H1 (cell line): ENCODE measurements at regions not wholly inside any gene's neighbourhood (a gene's known extent, or its start where the extent isn't known, plus 50 kb on each side); places are given as distances from the start of the nearest gene placed in this dataset.

Experiments used
- CEBPB ChIP-seq: IDR thresholded peaks from 2 replicates; pipeline ENCODE4 v1.6.1; 2012; ENCODE audit warnings: low read depth, low read length
- CTCF ChIP-seq, 3 experiments: IDR thresholded peaks; 1 replicate in 2 of 3; 2 replicates in 1 of 3; pipeline versions ENCODE4 v1.5.1 to v1.6.1; 2011; ENCODE audit warnings: low read length in 3 of 3, mild to moderate bottlenecking in 3 of 3, inconsistent platforms in 2 of 3, low read depth in 1 of 3, moderate library complexity in 1 of 3; ENCODE audit not compliant: insufficient read depth in 1 of 3; ENCODE audit errors: control extremely low read depth in 1 of 3
- EGR1 ChIP-seq: IDR thresholded peaks from 2 replicates; pipeline ENCODE4 v1.6.1; 2011; ENCODE audit warnings: low read depth, low read length, borderline replicate concordance
- EZH2 ChIP-seq: fragments of 200-600 bp; sonication (generic); IDR thresholded peaks from 2 replicates; pipeline ENCODE4 v1.7.1; 2012; ENCODE audit warnings: low read depth, mild to moderate bottlenecking, moderate library complexity, low read length, inconsistent platforms; ENCODE audit not compliant: severe bottlenecking
- KDM1A ChIP-seq: fragments of 200-600, 300-600 bp; sonication (generic); IDR thresholded peaks from 2 replicates; pipeline ENCODE4 v1.7.1; 2016; ENCODE audit warnings: mild to moderate bottlenecking, low read length, borderline replicate concordance
- NRF1 ChIP-seq: IDR thresholded peaks from 2 replicates; pipeline ENCODE4 v1.6.1; 2011; ENCODE audit warnings: mild to moderate bottlenecking, low read depth, low read length, improper control_type of control experiment
- POLR2A ChIP-seq, 2 experiments: IDR thresholded peaks; 1 replicate in 1 of 2; 2 replicates in 1 of 2; pipeline ENCODE4 v1.6.1; 2011; ENCODE audit warnings: low read depth in 2 of 2, low read length in 2 of 2, mild to moderate bottlenecking in 2 of 2; ENCODE audit errors: control extremely low read depth in 1 of 2
- POLR2AphosphoS5 ChIP-seq: IDR thresholded peaks from 2 replicates; pipeline ENCODE4 v1.6.1; 2011; ENCODE audit warnings: low read depth, low read length
- POU5F1 ChIP-seq: IDR thresholded peaks from 2 replicates; pipeline ENCODE4 v1.6.1; 2011; ENCODE audit warnings: low read depth, mild to moderate bottlenecking, low read length, moderate library complexity
- RAD21 ChIP-seq, 2 experiments: IDR thresholded peaks in 1 of 2; conservative IDR thresholded peaks in 1 of 2; 2 replicates each; pipeline ENCODE4 v1.6.1; 2011; ENCODE audit warnings: low read depth in 2 of 2, low read length in 2 of 2, improper control_type of control experiment in 1 of 2, inconsistent platforms in 1 of 2, mild to moderate bottlenecking in 1 of 2, moderate library complexity in 1 of 2
- SIN3A ChIP-seq, 2 experiments: IDR thresholded peaks in 1 of 2; conservative IDR thresholded peaks in 1 of 2; 2 replicates each; pipeline ENCODE4 v1.6.1; 2011 to 2012; ENCODE audit warnings: low read length in 2 of 2, improper control_type of control experiment in 1 of 2, low read depth in 1 of 2, mild to moderate bottlenecking in 1 of 2
- SP1 ChIP-seq: IDR thresholded peaks from 2 replicates; pipeline ENCODE4 v1.6.1; 2011; ENCODE audit warnings: low read depth, low read length
- TF ChIP-seq, protein P1 (sequence below): IDR thresholded peaks from 2 replicates; pipeline ENCODE4 v1.6.1; 2012; ENCODE audit warnings: inconsistent platforms

GRCh38 chr3:61323094-61323493, 71.8 kb upstream of the FHIT start:
- TF ChIP-seq EGR1 (no peak), POLR2A (IDR thresholded peaks at IDR 0.05; ENCODE audit: control extremely low read depth in 1 of 2, low read depth in 2 of 2, low read length in 2 of 2) (no peak), CTCF (IDR thresholded peaks at IDR 0.05; ENCODE audit: control extremely low read depth in 1 of 3, insufficient read depth in 1 of 3, low read depth in 1 of 3, low read length in 3 of 3) (no peak), EZH2 (no peak), SIN3A (conservative IDR thresholded peaks at IDR 0.05 in 1 of 2, IDR thresholded peaks at IDR 0.05 in 1 of 2; ENCODE audit: low read depth in 1 of 2, low read length in 2 of 2) (no peak), SP1 (no peak), RAD21 (IDR thresholded peaks at IDR 0.05 in 1 of 2, conservative IDR thresholded peaks at IDR 0.05 in 1 of 2; ENCODE audit: low read depth in 2 of 2, low read length in 2 of 2) (no peak), NRF1 (no peak), CEBPB (no peak), POU5F1 (no peak), KDM1A (no peak), POLR2AphosphoS5 (no peak)
- TF ChIP-seq, protein P1, sequence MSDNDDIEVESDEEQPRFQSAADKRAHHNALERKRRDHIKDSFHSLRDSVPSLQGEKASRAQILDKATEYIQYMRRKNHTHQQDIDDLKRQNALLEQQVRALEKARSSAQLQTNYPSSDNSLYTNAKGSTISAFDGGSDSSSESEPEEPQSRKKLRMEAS = no peak
